AG08395 (cell line): ENCODE measurements at regions not wholly inside any gene's neighbourhood (a gene's known extent, or its start where the extent isn't known, plus 50 kb on each side); places are given as distances from the start of the nearest gene placed in this dataset.
A peak's percentile ranks its signal among the peaks of the same experiment; 100 is the strongest.
"Not testable (repeated sequence)": the region's sequence is repeated elsewhere in the genome, so short reads cannot be mapped to it uniquely, and the experiment has no call there.

Source experiments
- DNase-seq: peaks from one replicate; pipeline ENCODE4 v3.0.0; 2012; ENCODE audit warnings: mixed read lengths, low spot score

GRCh38 chr12:89155826-89156225 lies 196.5 kb downstream of the DUSP6 start:
- DNase-seq: no peak

GRCh38 chr12:89154743-89155499 lies 197.4 kb downstream of the DUSP6 start:
- no peak for DNase-seq

GRCh38 chr12:89153341-89153740 lies 199.0 kb downstream of the DUSP6 start:
- no peak for DNase-seq

- no peak for DNase-seq
Observed at GRCh38 chr12:89151536-89151935, 200.8 kb downstream of the DUSP6 start.

GRCh38 chr12:89150789-89151188 lies 201.5 kb downstream of the DUSP6 start:
- not testable (repeated sequence) for DNase-seq

- peak; percentile 42 for DNase-seq
Observed at GRCh38 chr12:89140602-89141238, 211.6 kb downstream of the DUSP6 start.

- no peak for DNase-seq
Observed at GRCh38 chr12:89140141-89140540, 212.2 kb downstream of the DUSP6 start.

- DNase-seq: no peak
Observed at GRCh38 chr12:89139390-89139789, 212.9 kb downstream of the DUSP6 start.

- DNase-seq: peak; percentile 44
Observed at GRCh38 chr12:89138048-89138852, 214.1 kb downstream of the DUSP6 start.

GRCh38 chr12:89135976-89136634 lies 216.2 kb downstream of the DUSP6 start:
- DNase-seq: peak; percentile 42

- no peak for DNase-seq
Observed at GRCh38 chr12:89134213-89134770, 218.0 kb downstream of the DUSP6 start.

GRCh38 chr12:89129167-89129870 lies 223.0 kb downstream of the DUSP6 start:
- DNase-seq: no peak

- no peak for DNase-seq
Observed at GRCh38 chr12:89126712-89127111, 225.6 kb downstream of the DUSP6 start.

GRCh38 chr12:89122852-89123251 lies 229.4 kb downstream of the DUSP6 start:
- no peak for DNase-seq

- no peak for DNase-seq
Observed at GRCh38 chr12:89117448-89118034, 234.8 kb downstream of the DUSP6 start.

- DNase-seq: no peak
Observed at GRCh38 chr12:89111964-89112363, 240.3 kb downstream of the DUSP6 start.

- DNase-seq: no peak
Observed at GRCh38 chr12:89108265-89108664, 244.0 kb downstream of the DUSP6 start.

- DNase-seq: no peak
Observed at GRCh38 chr12:89106950-89107349, 245.4 kb downstream of the DUSP6 start.

- DNase-seq: no peak
Observed at GRCh38 chr12:89105243-89105642, 247.1 kb downstream of the DUSP6 start.

- DNase-seq: no peak
Observed at GRCh38 chr12:89103831-89104230, 248.5 kb downstream of the DUSP6 start.

- DNase-seq: no peak
Observed at GRCh38 chr12:89101440-89101839, 250.9 kb downstream of the DUSP6 start.
